Mammary epithelial cell (primary cell): ENCODE measurements at regions not wholly inside any gene's neighbourhood (a gene's known extent, or its start where the extent isn't known, plus 50 kb on each side); places are given as distances from the start of the nearest gene placed in this dataset.

ENCODE experiments used
- CTCF ChIP-seq, 2 donors: IDR thresholded peaks in 1 of 2; conservative IDR thresholded peaks in 1 of 2; 2 replicates each; pipeline ENCODE4 v1.5.1; 2011 to 2012; ENCODE audit warnings: inconsistent platforms in 2 of 2, low read length in 2 of 2, mild to moderate bottlenecking in 2 of 2, control low read depth in 1 of 2, low read depth in 1 of 2; ENCODE audit not compliant: insufficient read depth in 1 of 2; ENCODE audit errors: extremely low read depth in 1 of 2
- EZH2 ChIP-seq: IDR thresholded peaks from 2 replicates; pipeline ENCODE4 v1.6.1; 2012; ENCODE audit warnings: low read length, inconsistent platforms, borderline replicate concordance

GRCh38 chr1:219434285-219434922 is 178.5 kb downstream of the ZC3H11B start:
- TF ChIP-seq CTCF (conservative IDR thresholded peaks at IDR 0.05 in 1 of 2, IDR thresholded peaks at IDR 0.05 in 1 of 2; ENCODE audit: extremely low read depth in 1 of 2, insufficient read depth in 1 of 2, low read depth in 1 of 2, low read length in 2 of 2) = no peak
- TF ChIP-seq EZH2 = no peak
